KMS-11 (cell line): ENCODE measurements at regions not wholly inside any gene's neighbourhood (a gene's known extent, or its start where the extent isn't known, plus 50 kb on each side); places are given as distances from the start of the nearest gene placed in this dataset.

Source experiments
- H2AFZ ChIP-seq: fragments of 200-600 bp; sonication (generic); 2 replicates; pipeline ENCODE4 v1.6.1; 2016; ENCODE audit warnings: antibody characterized with exemption, mixed run types, low read depth
- H3K27ac ChIP-seq: fragments of 200-600 bp; sonication (generic); 2 replicates; pipeline ENCODE4 v1.6.1; 2016; ENCODE audit warnings: mild to moderate bottlenecking, mixed run types
- H3K27me3 ChIP-seq: fragments of 200-600 bp; sonication (generic); 2 replicates; pipeline ENCODE4 v1.6.1; 2017; ENCODE audit warnings: mild to moderate bottlenecking, low read depth, mixed run types, moderate library complexity; ENCODE audit not compliant: insufficient read depth
- H3K36me3 ChIP-seq: fragments of 200-600 bp; sonication (generic); 2 replicates; pipeline ENCODE4 v1.6.1; 2017; ENCODE audit warnings: mild to moderate bottlenecking, mixed run types; ENCODE audit not compliant: insufficient read depth
- H3K4me1 ChIP-seq: fragments of 200-600 bp; sonication (generic); 2 replicates; pipeline ENCODE4 v1.6.1; 2016; ENCODE audit warnings: mild to moderate bottlenecking, low read depth, mixed run types; ENCODE audit not compliant: poor library complexity, severe bottlenecking
- H3K4me2 ChIP-seq: fragments of 200-600 bp; sonication (generic); 2 replicates; pipeline ENCODE4 v1.7.0; 2016; ENCODE audit warnings: mild to moderate bottlenecking, mixed run types
- H3K4me3 ChIP-seq: fragments of 200-600 bp; sonication (generic); IDR thresholded peaks from 2 replicates; pipeline ENCODE4 v1.6.1; 2017; ENCODE audit warnings: low read depth, low read length, mixed read lengths; ENCODE audit not compliant: insufficient read depth
- H3K79me2 ChIP-seq: fragments of 200-600 bp; sonication (generic); 2 replicates; pipeline ENCODE4 v1.6.1; 2016; ENCODE audit warnings: low read depth, mixed run types; ENCODE audit not compliant: insufficient read depth
- H3K9ac ChIP-seq: fragments of 200-600 bp; sonication (generic); 2 replicates; pipeline ENCODE4 v1.6.1; 2016; ENCODE audit warnings: mild to moderate bottlenecking, mixed run types
- H4K20me1 ChIP-seq: fragments of 200-600 bp; sonication (generic); 2 replicates; pipeline ENCODE4 v1.6.1; 2016; ENCODE audit warnings: mild to moderate bottlenecking, mixed run types; ENCODE audit not compliant: insufficient read depth
- TF ChIP-seq, protein P1 (sequence below): fragments of 200-600 bp; sonication (generic); conservative IDR thresholded peaks from 2 replicates; pipeline ENCODE4 v1.6.1; 2017; ENCODE audit warnings: low read depth, mild to moderate bottlenecking, antibody characterized with exemption, low read length, moderate library complexity, mixed read lengths

DNA sequence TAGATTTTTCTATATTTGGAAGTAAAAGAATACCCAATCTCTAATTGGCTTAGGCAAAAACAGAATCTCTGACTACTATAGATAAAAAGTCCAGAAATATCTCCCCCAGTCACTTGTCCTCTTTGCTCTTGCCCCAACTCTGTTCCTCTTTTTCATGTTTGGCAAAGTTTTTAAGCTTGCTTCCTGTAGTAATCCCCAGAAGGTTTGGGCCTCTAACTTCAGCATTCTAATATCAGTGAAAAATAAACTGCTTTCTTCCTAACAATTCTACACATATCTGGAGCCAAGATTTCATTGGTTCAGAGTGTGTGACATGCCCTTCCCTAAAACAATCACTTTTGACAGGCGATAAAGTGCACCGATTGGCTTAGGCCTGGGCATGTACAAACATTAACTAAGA is 1680.3 kb downstream of the MAT2B start:
- Histone ChIP-seq H3K4me3 (no peak overlapping the region), H2AFZ (no peak overlapping the region), H3K27ac (no peak overlapping the region), H3K79me2 (no peaks in the 10 kb centered on the region), H3K36me3 (no peaks in the 10 kb centered on the region), H4K20me1 (no peaks in the 10 kb centered on the region), H3K9ac (no peak overlapping the region), H3K4me2 (no peak overlapping the region), H3K4me1 (no peaks in the 10 kb centered on the region), H3K27me3 (no peaks in the 10 kb centered on the region)
- TF ChIP-seq, protein P1, sequence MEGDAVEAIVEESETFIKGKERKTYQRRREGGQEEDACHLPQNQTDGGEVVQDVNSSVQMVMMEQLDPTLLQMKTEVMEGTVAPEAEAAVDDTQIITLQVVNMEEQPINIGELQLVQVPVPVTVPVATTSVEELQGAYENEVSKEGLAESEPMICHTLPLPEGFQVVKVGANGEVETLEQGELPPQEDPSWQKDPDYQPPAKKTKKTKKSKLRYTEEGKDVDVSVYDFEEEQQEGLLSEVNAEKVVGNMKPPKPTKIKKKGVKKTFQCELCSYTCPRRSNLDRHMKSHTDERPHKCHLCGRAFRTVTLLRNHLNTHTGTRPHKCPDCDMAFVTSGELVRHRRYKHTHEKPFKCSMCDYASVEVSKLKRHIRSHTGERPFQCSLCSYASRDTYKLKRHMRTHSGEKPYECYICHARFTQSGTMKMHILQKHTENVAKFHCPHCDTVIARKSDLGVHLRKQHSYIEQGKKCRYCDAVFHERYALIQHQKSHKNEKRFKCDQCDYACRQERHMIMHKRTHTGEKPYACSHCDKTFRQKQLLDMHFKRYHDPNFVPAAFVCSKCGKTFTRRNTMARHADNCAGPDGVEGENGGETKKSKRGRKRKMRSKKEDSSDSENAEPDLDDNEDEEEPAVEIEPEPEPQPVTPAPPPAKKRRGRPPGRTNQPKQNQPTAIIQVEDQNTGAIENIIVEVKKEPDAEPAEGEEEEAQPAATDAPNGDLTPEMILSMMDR = no peak

DNA sequence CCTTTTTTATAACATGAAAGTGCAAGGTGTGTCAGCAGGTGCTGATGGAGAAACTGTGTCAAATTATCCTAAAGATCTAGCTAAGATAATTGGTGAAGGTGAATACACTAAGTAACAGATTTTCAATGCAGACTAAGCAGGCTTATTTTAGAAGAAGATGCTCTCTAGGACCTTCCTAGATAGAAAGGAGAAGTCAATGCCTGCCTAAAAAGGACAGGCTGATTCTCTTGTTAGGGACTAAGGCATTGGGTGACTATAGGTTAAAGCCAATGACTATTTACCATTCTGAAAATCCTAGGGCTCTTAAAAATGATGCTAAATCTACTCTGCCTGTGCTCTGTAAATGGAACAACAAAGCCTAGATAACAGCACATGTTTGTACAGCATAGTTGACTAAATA is 1682.4 kb downstream of the MAT2B start:
- no peaks in the 10 kb centered on the region for H3K79me2 ChIP-seq
- no peak overlapping the region for H3K27ac ChIP-seq
- no peaks in the 10 kb centered on the region for H4K20me1 ChIP-seq
- H2AFZ ChIP-seq = no peak overlapping the region
- H3K27me3 ChIP-seq = no peaks in the 10 kb centered on the region
- no peaks in the 10 kb centered on the region for H3K4me1 ChIP-seq
- no peak overlapping the region for H3K4me3 ChIP-seq
- TF ChIP-seq, protein P1 = no peak
- no peak overlapping the region for H3K9ac ChIP-seq
- no peaks in the 10 kb centered on the region for H3K36me3 ChIP-seq
- no peak overlapping the region for H3K4me2 ChIP-seq

DNA sequence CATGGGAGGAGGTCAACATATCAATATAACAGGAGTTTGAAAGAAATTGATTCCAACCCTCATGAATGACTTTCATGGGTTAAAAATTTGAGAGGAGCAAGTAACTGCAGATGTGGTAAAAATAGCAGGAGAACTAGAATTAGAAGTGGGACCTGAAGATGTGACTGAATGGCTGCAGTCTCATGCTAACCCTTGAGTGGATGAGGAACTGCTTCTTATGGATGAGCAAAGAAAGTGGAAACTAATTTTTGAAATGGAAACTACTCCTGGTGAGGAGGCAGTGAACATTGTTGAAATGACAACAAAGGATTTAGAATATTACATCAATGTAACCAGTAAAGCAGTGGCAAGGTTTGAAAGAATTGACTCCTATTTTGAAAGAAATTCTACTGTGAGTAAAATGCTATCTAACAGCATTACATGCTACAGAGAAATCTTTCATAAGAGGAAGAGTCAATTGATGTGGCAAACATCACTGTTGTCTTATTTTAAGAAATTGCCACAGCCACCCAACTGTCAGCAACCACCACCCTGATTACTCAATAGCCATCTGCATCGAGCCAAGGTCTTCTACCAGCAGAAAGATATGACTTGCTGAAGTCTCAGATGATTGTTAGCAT is 1683.2 kb downstream of the MAT2B start:
- no peak overlapping the region for H3K27ac ChIP-seq
- no peak overlapping the region for H3K9ac ChIP-seq
- TF ChIP-seq, protein P1 = no peak
- no peaks in the 10 kb centered on the region for H3K79me2 ChIP-seq
- no peak overlapping the region for H3K4me3 ChIP-seq
- H2AFZ ChIP-seq = no peak overlapping the region
- H3K4me1 ChIP-seq = no peaks in the 10 kb centered on the region
- no peaks in the 10 kb centered on the region for H3K27me3 ChIP-seq
- no peaks in the 10 kb centered on the region for H3K36me3 ChIP-seq
- H3K4me2 ChIP-seq = no peak overlapping the region
- no peaks in the 10 kb centered on the region for H4K20me1 ChIP-seq

DNA sequence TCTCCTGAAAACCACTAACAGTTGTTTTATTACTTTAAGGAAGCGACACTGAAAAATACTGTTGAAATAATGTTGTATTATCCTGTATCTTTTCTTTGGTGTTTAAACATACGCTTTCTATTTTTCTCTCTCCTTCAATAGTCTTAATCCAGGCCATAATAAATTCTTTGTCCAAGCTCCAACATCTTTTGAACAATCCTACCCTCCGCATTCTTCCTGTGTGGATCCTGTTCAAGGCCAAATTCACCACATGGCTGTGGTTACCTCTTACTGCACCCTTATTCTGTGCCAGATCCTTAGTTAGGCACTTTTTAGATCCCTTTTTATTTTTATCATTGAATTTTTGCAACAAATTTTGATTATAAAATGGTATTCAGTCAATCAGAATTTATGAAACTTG is 1691.5 kb downstream of the MAT2B start:
- Histone ChIP-seq H3K4me1 (no peaks in the 10 kb centered on the region), H3K79me2 (no peaks in the 10 kb centered on the region), H3K4me3 (no peak overlapping the region), H3K9ac (no peak overlapping the region), H3K27ac (no peak overlapping the region), H3K4me2 (no peak overlapping the region), H3K36me3 (no peaks in the 10 kb centered on the region), H3K27me3 (no peaks in the 10 kb centered on the region), H4K20me1 (no peaks in the 10 kb centered on the region), H2AFZ (no peak overlapping the region)
- TF ChIP-seq, protein P1 = no peak
